ENCODE measurements at regions not wholly inside any gene's neighbourhood (a gene's known extent, or its start where the extent isn't known, plus 50 kb on each side); places are given as distances from the start of the nearest gene placed in this dataset.

DNA sequence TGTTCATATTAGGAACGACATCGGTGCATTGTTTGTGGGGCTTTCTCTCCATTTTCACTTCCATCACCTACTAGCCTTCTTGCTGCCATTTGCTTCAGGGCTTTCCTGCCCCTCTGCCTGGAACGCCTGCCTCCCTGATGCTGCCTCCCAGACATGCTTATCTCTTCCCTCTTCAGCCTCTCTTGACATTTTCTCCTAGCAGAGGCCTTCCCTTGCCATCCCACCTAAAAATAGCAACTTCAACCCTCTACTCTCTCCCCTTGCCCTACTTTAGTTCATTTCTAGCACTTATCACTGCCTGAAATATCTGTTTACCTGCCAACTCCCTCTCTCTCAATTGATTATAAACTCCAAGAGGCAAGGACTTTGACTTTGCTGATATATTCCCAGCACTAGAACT is 210.3 kb downstream of the SP3 start:
- TF ChIP-seq, protein P1, sequence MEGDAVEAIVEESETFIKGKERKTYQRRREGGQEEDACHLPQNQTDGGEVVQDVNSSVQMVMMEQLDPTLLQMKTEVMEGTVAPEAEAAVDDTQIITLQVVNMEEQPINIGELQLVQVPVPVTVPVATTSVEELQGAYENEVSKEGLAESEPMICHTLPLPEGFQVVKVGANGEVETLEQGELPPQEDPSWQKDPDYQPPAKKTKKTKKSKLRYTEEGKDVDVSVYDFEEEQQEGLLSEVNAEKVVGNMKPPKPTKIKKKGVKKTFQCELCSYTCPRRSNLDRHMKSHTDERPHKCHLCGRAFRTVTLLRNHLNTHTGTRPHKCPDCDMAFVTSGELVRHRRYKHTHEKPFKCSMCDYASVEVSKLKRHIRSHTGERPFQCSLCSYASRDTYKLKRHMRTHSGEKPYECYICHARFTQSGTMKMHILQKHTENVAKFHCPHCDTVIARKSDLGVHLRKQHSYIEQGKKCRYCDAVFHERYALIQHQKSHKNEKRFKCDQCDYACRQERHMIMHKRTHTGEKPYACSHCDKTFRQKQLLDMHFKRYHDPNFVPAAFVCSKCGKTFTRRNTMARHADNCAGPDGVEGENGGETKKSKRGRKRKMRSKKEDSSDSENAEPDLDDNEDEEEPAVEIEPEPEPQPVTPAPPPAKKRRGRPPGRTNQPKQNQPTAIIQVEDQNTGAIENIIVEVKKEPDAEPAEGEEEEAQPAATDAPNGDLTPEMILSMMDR (IDR thresholded peaks at IDR 0.05) = no peak
- TF ChIP-seq ZFX (IDR thresholded peaks at IDR 0.05; ENCODE audit: borderline replicate concordance) = no peak
- no peak overlapping the region for H3K27ac ChIP-seq

GRCh38 chr2:173755798-173756197 is 209.4 kb downstream of the SP3 start:
- no peak for TF ChIP-seq ZFX (IDR thresholded peaks at IDR 0.05; ENCODE audit: borderline replicate concordance)
- TF ChIP-seq, protein P1 (IDR thresholded peaks at IDR 0.05) = no peak
- no peak overlapping the region for H3K27ac ChIP-seq

DNA sequence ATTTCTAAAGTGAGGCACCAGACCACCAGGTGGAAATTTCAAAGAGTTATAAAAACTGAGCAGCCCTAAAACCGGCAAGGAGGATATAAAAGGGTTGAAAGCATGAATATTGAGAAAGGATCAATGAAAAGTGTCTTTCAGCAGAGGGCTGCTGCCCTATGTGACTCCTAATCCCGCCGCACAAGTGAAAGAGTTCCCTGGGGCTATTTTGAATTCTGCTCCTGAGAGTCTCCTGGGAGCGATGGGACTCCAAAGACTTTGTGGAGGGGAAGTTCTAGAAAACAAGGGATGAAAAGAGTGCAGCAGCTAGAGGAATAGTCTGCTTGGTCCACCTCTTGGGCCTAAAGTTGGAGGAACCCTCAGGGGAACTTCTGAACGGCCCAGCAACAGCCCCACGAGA is 205.2 kb downstream of the SP3 start:
- TF ChIP-seq ZFX (IDR thresholded peaks at IDR 0.05; ENCODE audit: borderline replicate concordance) = no peak
- H3K27ac ChIP-seq = no peak overlapping the region

GRCh38 chr2:173760553-173760952 is 204.6 kb downstream of the SP3 start:
- H3K27ac ChIP-seq = no peak overlapping the region
- TF ChIP-seq ZFX (IDR thresholded peaks at IDR 0.05; ENCODE audit: borderline replicate concordance) = no peak

DNA sequence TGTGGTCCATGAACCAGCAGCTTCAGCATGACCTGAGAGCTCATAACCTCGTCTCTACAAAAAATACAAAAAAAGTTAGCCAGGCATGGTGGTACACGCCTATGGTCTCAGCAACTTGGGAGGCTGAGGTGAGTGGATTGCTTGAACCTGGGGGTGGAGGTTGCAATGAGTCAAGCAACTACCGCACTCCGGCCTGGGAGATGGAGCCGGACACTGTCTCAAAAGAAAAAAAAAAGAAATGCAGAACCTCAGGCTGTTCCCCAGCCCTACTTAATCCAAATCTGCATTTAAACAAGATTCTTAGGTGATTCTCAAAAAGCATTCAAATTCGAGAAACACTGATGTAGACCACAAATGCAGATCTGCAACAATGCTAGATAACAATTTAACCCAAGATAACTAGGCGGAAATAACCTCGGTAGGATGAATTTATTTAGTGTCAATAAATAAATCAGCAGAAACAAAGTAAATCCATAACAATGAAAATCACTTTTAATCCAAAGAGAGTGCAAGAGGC is 203.5 kb downstream of the SP3 start:
- TF ChIP-seq, protein P1 (IDR thresholded peaks at IDR 0.05) = no peak
- no peak for TF ChIP-seq ZFX (IDR thresholded peaks at IDR 0.05; ENCODE audit: borderline replicate concordance)
- H3K27ac ChIP-seq = no peak overlapping the region

DNA sequence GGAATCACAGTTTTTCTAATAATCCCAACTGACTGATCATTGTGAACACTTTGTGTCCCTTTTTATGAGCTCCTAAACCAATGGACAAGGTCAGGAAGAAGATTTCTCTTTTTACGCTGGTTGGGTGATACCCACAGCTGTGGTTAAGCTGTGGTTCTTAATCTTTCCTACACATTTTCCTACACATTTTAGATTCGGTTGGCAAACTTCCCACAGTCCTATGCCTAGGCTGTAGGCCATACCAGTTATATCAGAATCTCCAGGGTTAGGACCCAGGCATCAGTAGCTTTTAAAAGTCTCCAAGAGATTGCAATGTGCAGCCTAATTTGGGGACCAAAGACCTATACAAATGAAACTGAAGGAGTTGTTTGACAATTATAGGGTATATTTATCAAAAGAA is 203.0 kb downstream of the SP3 start:
- no peak overlapping the region for H3K27ac ChIP-seq
- TF ChIP-seq ZFX (IDR thresholded peaks at IDR 0.05; ENCODE audit: borderline replicate concordance) = no peak
- TF ChIP-seq, protein P1 (IDR thresholded peaks at IDR 0.05) = no peak

DNA sequence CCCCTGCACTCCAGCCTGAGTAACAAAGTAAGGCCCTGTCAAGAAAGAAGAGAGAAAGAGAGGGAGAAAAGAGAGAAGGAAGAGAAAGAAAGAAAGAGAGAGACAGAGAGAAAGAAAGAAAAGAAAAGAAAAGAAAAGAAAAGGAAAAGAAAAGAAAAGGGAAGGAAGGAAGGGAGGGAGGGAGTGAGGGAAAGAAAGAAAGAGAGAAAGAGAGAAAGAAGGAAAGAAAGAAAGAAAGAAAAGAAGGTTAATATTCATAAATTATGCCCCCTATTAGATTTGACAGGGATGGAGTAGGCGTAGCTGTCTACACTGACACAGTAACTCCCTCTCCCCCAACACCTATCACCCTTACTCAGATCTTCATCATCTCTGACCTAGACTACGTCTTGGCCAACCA is 202.3 kb downstream of the SP3 start:
- TF ChIP-seq, protein P1 (IDR thresholded peaks at IDR 0.05) = no peak
- no peak for TF ChIP-seq ZFX (IDR thresholded peaks at IDR 0.05; ENCODE audit: borderline replicate concordance)
- no peak overlapping the region for H3K27ac ChIP-seq

DNA sequence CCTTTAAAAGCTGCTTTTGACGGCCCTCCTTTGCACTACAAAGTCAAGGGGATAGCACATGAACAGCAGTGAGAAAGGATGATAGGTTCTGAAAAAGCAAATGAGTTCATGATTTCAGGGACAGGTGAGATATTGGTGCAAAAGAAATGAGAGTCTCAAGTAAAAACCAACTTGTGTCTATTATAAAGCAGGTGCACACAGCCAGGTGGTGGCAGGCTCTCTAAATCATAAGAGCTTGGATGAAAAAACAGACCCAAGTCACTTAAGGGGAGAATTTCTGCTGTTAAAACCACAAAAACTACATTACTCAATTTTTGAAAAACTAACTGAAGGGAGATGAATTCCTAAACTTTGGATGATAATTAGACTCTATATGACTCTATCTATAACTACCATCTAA is 201.5 kb downstream of the SP3 start:
- TF ChIP-seq, protein P1 (IDR thresholded peaks at IDR 0.05) = no peak
- no peak for TF ChIP-seq ZFX (IDR thresholded peaks at IDR 0.05; ENCODE audit: borderline replicate concordance)
- H3K27ac ChIP-seq = no peak overlapping the region
